Fibroblast of lung (primary cell): ENCODE measurements at regions not wholly inside any gene's neighbourhood (a gene's known extent, or its start where the extent isn't known, plus 50 kb on each side); places are given as distances from the start of the nearest gene placed in this dataset.

Experiments
- DNase-seq, 2 donors: peaks; one replicate each; pipeline versions ENCODE4 v3.0.0 to v3.0.0-alpha.2; 2010; ENCODE audit warnings: low read depth in 2 of 2
- H2AFZ ChIP-seq: 2 replicates; pipeline ENCODE4 v1.5.1; 2012; ENCODE audit warnings: low read length, control low read depth, inconsistent platforms
- H3K27ac ChIP-seq: 2 replicates; pipeline ENCODE4 v1.5.1; 2011; ENCODE audit warnings: low read length, control low read depth; ENCODE audit not compliant: insufficient read depth
- H3K27me3 ChIP-seq: 2 replicates; pipeline ENCODE4 v1.5.1; 2011; ENCODE audit warnings: mild to moderate bottlenecking, low read length; ENCODE audit not compliant: control insufficient read depth, insufficient read depth
- H3K36me3 ChIP-seq: 2 replicates; pipeline ENCODE4 v1.5.1; 2011; ENCODE audit warnings: low read length; ENCODE audit not compliant: control insufficient read depth, insufficient read depth
- H3K4me1 ChIP-seq: 2 replicates; pipeline ENCODE4 v1.5.1; 2011; ENCODE audit warnings: low read length; ENCODE audit not compliant: control insufficient read depth, insufficient read depth; ENCODE audit errors: extremely low read depth
- H3K4me2 ChIP-seq: 2 replicates; pipeline ENCODE4 v1.5.1; 2011; ENCODE audit warnings: low read length, control low read depth; ENCODE audit not compliant: insufficient read depth; ENCODE audit errors: extremely low read depth
- H3K4me3 ChIP-seq, 4 experiments: fragments of 200-600 bp in 1 of 4; sonication (generic) in 1 of 4; replicated peaks in 1 of 4; 2 replicates each; pipeline ENCODE4 v1.5.1; 2011 to 2016; ENCODE audit warnings: low read length in 4 of 4, low read depth in 3 of 4, mild to moderate bottlenecking in 3 of 4, control low read depth in 2 of 4, inconsistent platforms in 1 of 4, mixed read lengths in 1 of 4; ENCODE audit not compliant: insufficient read depth in 1 of 4; ENCODE audit errors: control extremely low read depth in 1 of 4
- H3K79me2 ChIP-seq: 2 replicates; pipeline ENCODE4 v1.5.1; 2012; ENCODE audit warnings: mild to moderate bottlenecking, low read length, inconsistent platforms; ENCODE audit not compliant: control insufficient read depth, insufficient read depth
- H3K9ac ChIP-seq: 2 replicates; pipeline ENCODE4 v1.5.1; 2011; ENCODE audit warnings: mild to moderate bottlenecking, low read length, control low read depth; ENCODE audit not compliant: insufficient read depth
- H3K9me3 ChIP-seq: 2 replicates; pipeline ENCODE4 v1.5.1; 2012; ENCODE audit warnings: low read depth, low read length; ENCODE audit not compliant: control insufficient read depth, insufficient read depth
- H4K20me1 ChIP-seq: 2 replicates; pipeline ENCODE4 v1.5.1; 2011; ENCODE audit warnings: low read length; ENCODE audit not compliant: control insufficient read depth, insufficient read depth; ENCODE audit errors: extremely low read depth
- EZH2 ChIP-seq: IDR thresholded peaks from 2 replicates; pipeline ENCODE4 v1.5.1; 2012; ENCODE audit warnings: low read length, control low read depth, mild to moderate bottlenecking; ENCODE audit errors: missing control alignments
- TF ChIP-seq, protein P1 (sequence below), 2 donors: IDR thresholded peaks in 1 of 2; conservative IDR thresholded peaks in 1 of 2; 1 replicate in 1 of 2; 2 replicates in 1 of 2; pipeline ENCODE4 v1.5.1; 2011 to 2012; ENCODE audit warnings: low read length in 2 of 2, control low read depth in 1 of 2, inconsistent platforms in 1 of 2, low read depth in 1 of 2, mild to moderate bottlenecking in 1 of 2

DNA sequence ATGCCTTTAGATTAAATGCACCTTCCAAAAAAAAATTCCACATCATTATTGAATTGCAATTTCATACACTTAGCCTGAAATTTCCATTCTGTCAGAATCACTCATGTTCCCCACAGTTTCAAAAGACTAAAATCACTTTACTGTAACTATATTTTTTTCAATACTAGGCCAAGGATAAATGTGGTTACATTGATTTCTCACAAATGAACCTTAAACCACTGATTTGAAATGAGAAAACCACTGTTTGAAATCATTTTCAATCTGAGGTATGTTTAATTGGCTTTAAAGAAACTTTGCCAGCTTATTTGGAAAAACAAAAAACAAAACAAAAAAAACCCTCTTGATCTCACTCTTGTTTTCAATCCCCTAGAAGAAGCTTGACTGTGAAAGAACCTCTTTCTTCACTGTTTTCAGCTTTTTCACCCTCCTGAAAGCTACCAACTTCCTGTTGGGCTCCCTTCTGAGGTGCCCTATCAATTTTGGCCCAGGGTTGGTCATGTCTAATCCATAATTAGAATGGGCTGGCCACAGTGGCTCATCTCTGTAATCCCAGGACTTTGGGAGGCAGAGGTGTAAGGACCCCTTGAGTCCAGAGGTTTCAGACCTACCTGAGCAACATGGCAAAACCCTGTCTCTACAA lies 242.5 kb downstream of the ADGRG6 start:
- H3K9ac ChIP-seq = no peak overlapping the region
- H3K27ac ChIP-seq = no peak overlapping the region
- H3K4me1 ChIP-seq = peaks cover 2% of the 10 kb centered on the region
- H3K79me2 ChIP-seq = no peaks in the 10 kb centered on the region
- H3K4me3 ChIP-seq = no peak overlapping the region
- no peaks in the 10 kb centered on the region for H3K9me3 ChIP-seq
- no peaks in the 10 kb centered on the region for H3K27me3 ChIP-seq
- H4K20me1 ChIP-seq = no peaks in the 10 kb centered on the region
- TF ChIP-seq, protein P1, sequence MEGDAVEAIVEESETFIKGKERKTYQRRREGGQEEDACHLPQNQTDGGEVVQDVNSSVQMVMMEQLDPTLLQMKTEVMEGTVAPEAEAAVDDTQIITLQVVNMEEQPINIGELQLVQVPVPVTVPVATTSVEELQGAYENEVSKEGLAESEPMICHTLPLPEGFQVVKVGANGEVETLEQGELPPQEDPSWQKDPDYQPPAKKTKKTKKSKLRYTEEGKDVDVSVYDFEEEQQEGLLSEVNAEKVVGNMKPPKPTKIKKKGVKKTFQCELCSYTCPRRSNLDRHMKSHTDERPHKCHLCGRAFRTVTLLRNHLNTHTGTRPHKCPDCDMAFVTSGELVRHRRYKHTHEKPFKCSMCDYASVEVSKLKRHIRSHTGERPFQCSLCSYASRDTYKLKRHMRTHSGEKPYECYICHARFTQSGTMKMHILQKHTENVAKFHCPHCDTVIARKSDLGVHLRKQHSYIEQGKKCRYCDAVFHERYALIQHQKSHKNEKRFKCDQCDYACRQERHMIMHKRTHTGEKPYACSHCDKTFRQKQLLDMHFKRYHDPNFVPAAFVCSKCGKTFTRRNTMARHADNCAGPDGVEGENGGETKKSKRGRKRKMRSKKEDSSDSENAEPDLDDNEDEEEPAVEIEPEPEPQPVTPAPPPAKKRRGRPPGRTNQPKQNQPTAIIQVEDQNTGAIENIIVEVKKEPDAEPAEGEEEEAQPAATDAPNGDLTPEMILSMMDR (conservative IDR thresholded peaks at IDR 0.05 in 1 of 2, IDR thresholded peaks at IDR 0.05 in 1 of 2; ENCODE audit: low read depth in 1 of 2, low read length in 2 of 2) = no peak
- no peak for TF ChIP-seq EZH2
- no peak overlapping the region for H2AFZ ChIP-seq
- no peaks in the 10 kb centered on the region for H3K36me3 ChIP-seq
- no peak for DNase-seq
- H3K4me2 ChIP-seq = no peak overlapping the region

DNA sequence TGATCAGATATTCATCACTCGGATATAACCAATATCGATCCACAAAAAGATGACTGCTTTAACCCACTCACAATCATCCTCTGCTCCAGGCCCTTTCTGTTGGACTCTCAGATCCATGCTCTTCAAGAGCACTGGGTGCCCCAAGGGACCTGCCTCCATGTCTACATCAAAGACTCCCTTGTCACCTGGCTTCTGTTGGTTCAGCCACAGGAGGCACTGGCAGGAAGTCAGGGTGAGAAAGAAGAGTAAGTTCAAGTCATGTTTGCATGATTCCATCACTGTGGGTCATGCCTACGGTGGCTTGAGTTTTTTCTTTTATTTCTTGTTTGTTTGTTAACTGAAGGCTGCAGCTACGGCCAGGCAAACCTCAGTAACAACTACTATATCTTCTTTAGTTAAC lies 243.3 kb downstream of the ADGRG6 start:
- no peak for DNase-seq
- H3K27ac ChIP-seq = no peak overlapping the region
- H4K20me1 ChIP-seq = no peaks in the 10 kb centered on the region
- TF ChIP-seq EZH2 = no peak
- TF ChIP-seq, protein P1 (conservative IDR thresholded peaks at IDR 0.05 in 1 of 2, IDR thresholded peaks at IDR 0.05 in 1 of 2; ENCODE audit: low read depth in 1 of 2, low read length in 2 of 2) = no peak
- H3K36me3 ChIP-seq = no peaks in the 10 kb centered on the region
- no peak overlapping the region for H2AFZ ChIP-seq
- peaks cover 2% of the 10 kb centered on the region for H3K4me1 ChIP-seq
- no peak overlapping the region for H3K4me2 ChIP-seq
- no peaks in the 10 kb centered on the region for H3K27me3 ChIP-seq
- no peaks in the 10 kb centered on the region for H3K9me3 ChIP-seq
- H3K79me2 ChIP-seq = no peaks in the 10 kb centered on the region
- H3K9ac ChIP-seq = no peak overlapping the region
- no peak overlapping the region for H3K4me3 ChIP-seq

DNA sequence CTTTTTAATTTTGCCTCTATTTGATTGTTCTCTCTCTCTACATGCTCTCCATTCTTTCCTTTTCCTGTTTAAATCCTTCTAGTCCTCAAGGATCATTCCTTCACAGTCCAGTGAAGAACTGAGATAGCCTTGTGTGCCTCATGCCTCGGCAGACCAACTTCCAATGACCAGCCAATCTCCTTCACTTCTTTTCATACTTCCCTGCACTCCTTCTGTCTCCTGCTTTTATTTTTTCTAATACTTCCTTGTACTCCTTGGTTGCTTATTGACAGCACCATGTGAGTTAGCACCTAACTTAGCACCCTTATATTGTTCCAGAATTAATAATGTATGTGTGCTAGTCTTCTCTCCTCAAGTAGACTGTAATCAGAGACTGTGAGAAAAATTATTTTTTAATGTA lies 246.8 kb downstream of the ADGRG6 start:
- no peak overlapping the region for H3K27ac ChIP-seq
- TF ChIP-seq, protein P1 (conservative IDR thresholded peaks at IDR 0.05 in 1 of 2, IDR thresholded peaks at IDR 0.05 in 1 of 2; ENCODE audit: low read depth in 1 of 2, low read length in 2 of 2) = no peak
- TF ChIP-seq EZH2 = no peak
- no peak overlapping the region for H3K4me3 ChIP-seq
- H3K9ac ChIP-seq = no peak overlapping the region
- H3K9me3 ChIP-seq = no peaks in the 10 kb centered on the region
- H3K4me1 ChIP-seq = peaks cover under 1% of the 10 kb centered on the region
- DNase-seq = no peak
- H3K79me2 ChIP-seq = no peaks in the 10 kb centered on the region
- no peak overlapping the region for H2AFZ ChIP-seq
- H4K20me1 ChIP-seq = no peaks in the 10 kb centered on the region
- H3K27me3 ChIP-seq = peaks cover 3% of the 10 kb centered on the region
- H3K4me2 ChIP-seq = no peak overlapping the region
- H3K36me3 ChIP-seq = no peaks in the 10 kb centered on the region
